T47D (cell line): ENCODE measurements at regions not wholly inside any gene's neighbourhood (a gene's known extent, or its start where the extent isn't known, plus 50 kb on each side); places are given as distances from the start of the nearest gene placed in this dataset.
A peak's percentile ranks its signal among the peaks of the same experiment; 100 is the strongest.

Source experiments
- DNase-seq, 2 experiments: peaks; one replicate each; pipeline versions ENCODE4 v3.0.0 to v3.0.0-alpha.2; 2011 to 2012; ENCODE audit warnings: low read depth in 1 of 2, low spot score in 1 of 2
- JUND ChIP-seq: IDR thresholded peaks from 2 replicates; pipeline ENCODE4 v1.6.1; 2012; ENCODE audit warnings: low read depth
- in situ Hi-C: cut with HindIII; loops from 2 replicates; pipeline ENCODE4 v1.10.0; 2016; ENCODE audit warnings: low sequenced_read_pairs, low pct_unique_long_range_greater_than_20kb

DNA sequence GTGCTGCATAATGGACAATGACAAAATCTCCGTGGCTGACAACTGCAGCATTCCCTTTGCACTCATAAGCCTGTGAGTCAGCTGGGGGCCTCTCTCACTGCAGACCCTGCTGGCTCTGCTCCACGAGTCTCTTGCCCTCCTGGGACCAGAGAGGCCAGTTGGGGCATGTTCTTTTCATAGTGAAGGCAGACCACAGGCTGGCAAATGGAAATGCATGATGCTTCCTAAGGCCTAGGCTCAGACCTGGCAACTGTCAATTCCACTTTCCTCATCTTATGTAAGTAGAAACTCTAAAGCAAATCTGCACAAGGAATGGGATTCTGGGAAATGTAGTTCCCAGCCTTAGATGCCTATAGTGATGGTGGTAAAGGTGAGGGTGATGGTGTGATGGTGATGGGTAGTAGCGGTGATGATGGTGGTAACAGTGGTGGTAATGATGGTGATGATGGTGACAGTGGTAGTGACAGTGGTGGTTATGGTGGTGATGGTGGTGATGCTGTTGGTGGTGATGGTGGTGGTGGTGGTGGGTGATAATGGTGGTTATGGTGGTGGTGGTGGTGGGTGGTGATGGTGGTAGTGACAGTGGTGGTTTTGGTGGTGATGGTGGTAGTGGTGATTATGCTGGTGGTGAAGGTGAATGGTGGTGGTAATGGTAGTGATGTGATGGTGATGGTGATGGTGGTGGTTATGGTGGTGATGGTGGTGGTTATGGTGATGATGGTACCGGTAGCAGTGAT, 185.8 kb upstream of the ARL4C start:
- TF ChIP-seq JUND, result no peak
- DNase-seq, result no peak
- in situ Hi-C loops, result no loop called here

DNA sequence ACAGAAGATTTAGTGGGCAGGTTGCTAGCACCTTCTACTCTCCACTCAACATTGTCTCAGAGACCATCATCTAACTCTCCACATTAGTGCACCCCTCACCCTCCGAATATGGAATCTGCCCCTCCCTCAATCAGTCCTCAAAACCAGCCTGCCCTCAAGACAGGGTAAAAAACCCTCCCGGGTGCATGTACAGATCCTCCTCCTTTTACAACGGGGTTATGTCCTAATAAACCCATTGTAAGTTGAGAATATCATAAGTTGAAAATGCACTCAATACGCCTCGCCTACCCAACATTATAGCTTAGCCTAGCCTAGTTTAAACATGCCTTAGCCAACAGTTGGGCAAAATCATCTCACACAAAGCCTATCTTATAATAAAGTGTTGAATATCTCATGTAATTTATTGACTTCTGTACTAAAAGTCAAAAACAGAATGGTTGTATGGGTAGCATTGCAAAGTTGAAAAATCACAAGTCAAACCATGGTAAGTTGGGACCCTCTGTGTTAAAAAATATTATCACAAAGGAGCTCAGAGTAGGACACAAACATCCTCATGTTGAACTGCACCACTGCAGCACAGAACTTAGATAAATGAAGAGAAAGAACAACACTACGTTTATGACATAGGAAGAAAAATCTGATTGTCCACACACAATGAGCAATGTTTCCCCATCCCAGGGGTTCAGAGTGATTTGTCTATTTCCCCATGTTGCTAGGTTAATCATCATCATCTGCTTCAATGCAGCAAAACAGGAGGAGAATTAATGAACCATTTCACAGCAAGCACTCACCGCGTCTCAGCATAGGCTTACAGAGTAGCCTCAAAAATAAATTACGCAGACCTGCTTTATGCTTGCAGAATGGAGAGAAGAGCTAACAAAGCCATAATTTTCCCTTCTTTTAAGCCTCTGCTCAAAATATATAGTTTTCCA, 184.1 kb upstream of the ARL4C start:
- in situ Hi-C loops, result no loop called here
- no peak for TF ChIP-seq JUND
- DNase-seq, result no peak

DNA sequence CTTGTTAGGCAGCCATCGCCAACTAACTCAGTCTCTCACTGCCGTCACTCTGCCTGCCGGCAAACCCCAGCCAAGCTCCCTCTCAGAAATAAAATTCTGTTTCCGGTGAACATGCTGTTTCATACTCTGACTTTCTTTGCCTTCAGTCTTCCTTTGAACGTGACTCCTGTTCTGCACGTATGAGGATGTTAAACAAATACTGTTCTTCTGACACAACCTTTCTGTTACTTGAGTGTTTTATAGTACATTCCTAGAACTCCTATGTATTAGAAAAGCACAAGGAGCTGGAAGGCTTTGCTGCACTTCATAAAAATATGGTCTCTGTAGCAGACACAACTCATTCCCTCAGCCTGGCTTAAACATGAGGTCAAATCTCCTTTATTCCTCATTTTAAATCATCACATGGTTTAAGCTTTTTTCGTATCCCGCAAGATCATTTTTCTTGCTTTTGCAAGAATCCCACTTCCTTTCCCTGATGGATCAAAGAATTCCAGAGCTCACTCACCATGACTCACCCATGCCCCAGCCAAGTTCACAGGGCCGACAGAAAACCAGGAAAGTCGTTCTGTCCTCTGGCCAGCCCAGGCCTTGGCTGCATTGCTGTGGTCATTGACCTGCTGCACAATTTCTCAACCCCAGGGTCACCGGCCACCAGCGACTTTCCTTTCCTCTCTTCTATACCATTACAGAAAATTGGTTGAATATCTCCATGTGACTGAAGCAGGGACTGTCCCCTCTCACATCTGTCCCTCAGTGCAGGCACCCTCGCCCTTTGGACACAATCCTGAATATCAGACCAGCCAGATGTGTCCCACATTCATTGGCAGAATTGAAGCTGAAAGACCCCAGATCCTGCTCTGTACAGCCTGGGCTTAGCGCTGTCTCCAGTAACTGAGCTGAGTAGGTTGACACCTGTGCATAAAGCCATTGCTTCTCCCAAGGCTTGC, 183.1 kb upstream of the ARL4C start:
- TF ChIP-seq JUND, result no peak
- in situ Hi-C loops, result no loop called here
- DNase-seq, result no peak

DNA sequence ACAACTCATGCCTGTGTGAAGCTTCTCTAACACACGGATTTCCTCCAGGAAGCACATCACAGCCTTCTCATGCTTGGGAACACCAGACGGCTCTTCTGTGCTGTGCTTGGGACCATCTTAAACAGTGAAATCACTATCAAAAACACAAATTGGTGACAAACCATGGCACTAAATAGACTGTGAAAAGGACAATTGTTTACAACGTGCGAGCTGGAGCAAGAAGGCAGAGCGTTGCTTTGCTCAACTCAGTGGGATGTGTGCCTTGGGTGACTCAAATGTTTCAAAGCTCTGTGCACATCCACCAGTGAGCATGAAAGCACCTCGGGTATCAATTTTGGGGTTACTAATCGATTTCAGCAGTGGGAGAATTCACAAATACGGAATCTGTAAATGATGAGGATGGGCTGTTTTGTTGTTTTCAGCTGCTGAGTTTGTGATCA, 182.4 kb upstream of the ARL4C start:
- no peak for DNase-seq
- in situ Hi-C loops, result no loop called here
- no peak for TF ChIP-seq JUND

DNA sequence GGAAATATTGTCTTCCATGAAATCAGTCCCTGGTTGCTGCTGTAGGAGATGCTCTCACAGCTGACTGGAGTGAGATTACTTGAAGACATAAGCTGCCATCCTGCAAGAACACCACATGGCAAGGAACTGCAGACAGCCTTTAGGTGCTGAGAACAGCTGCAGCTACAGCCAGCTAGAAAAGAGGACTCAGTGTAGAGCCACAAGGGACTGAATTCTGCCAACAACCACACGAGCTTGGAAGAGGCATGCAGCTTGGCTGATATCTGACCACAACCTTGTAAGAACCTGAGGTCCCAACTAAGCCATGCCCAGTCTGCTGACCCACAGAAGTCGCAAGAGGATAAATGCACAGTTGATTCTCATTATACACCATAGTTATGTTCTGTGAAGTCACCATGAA, 181.8 kb upstream of the ARL4C start:
- DNase-seq, result no peak
- TF ChIP-seq JUND, result no peak
- in situ Hi-C loops, result no loop called here

DNA sequence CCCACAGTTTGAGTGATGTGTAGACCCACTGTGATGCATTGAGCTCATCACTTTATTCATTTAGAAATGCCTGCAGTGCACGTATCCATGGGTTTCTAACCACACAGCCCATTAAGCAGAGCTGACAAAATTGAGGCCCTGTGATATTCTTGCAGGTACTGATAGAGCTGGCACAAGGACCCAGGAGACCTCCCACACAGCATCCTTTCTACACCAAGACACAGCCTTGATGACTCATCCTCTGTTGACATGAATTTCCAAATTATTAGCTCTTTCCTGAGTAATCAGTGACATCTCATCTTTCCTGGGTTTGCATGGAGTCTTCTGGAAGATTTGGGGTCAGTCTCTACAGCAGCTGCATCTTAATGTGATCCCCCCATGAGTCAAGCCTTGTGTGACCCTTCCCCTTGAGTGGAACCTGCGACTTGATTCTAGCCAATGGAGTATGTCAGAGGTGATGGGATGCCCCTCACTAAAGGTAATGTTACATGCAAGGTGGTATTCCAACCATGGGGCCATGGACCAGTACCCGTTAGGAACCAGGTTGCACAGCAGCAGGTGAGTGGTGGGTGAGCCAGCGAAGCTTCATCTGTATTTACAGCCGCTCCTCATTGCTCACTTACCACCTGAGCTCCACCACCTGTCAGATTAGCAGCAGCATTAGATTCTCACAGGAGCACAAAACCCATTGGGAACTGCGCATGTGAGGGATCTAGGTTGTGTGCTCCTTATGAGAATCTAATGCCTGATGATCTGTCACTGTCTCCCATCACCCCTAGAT, 181.1 kb upstream of the ARL4C start:
- no peak for TF ChIP-seq JUND
- in situ Hi-C loops, result no loop called here
- no peak for DNase-seq

DNA sequence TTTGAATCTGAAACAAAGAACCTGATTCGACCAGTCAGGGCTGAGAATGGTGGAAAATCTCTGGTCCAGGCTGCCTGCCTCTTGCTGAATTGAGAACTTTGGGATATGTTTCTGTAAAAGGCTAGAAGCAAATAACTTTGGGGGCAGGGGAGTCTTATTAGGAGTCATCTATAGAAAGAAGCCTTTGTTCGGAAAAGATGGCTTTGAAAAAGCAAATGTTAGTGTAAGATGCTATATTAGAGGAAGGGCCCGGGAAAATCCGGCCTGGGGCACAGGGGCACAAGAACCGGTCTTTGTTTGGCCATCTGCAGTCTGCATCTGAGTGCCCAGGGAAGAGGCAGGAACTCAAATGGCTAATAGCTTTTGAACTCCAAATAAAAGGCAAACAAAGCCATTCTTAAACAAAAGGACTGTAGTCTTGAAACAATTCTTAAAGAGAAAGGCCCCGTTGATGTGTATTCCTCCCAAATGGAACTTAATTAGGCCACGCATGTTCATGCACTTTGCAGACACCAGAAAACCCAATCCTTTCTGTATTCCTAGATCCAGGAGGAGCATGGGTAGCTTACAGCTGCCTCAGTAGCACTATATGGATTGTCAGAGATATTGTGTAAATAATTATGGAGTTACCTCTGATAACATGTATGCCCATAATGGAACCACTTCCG, 180.0 kb upstream of the ARL4C start:
- peak in 1 of 2 experiments; percentile 61 for DNase-seq
- in situ Hi-C loops, result no loop called here
- no peak for TF ChIP-seq JUND

DNA sequence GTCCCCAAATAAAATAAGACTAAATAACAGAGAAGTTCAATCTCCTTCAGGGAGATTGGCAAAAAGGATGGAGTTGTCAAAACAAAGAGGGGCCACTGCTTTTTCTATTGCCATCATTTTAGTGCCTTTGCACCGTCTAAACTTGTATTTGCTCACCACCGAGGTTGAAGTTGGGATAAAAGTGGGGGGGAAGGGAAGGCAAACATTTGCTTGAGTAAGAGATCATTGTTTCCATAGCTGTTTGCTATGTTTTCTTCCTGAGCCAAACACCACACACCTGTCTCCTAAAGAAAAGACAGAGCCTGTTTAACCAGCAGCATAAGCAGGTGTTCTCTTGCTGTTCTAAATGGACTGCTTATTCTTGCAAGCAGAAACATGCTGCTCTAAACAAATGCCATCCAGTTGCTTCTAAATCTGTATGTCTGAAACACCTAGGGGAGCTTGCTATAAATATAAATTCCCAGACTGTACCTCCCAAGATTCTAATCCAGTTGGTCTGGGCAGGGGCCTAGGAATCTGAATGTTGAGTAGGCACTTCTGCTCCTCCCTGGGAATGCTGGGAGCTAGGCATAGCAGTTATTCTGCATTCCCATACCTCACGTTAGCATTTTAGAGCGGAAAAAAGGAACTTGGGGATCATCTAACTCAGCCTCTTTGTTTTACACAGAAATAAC, 179.4 kb upstream of the ARL4C start:
- peak in 1 of 2 experiments; percentile 86 for DNase-seq
- no peak for TF ChIP-seq JUND
- in situ Hi-C loops, result no loop called here

DNA sequence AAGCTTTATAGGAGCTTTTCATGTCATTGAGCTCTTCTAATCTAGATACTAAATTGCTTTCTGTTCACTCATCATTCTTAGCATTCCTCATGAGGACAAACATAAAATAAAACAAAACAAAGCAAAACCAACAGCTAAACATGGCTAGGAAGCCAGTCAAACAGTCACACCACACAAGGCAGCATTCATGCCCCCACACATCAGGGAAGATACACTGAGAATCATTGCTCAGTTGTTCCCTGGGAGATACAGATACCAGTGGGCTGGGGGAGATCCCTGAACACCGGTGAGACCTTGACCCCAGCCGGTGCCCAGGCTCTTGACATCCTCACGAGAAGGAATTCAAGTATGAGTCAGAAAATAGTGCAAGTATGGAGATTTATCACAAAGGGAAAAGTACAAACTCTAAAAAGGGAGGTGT, 177.9 kb upstream of the ARL4C start:
- no peak for TF ChIP-seq JUND
- in situ Hi-C loops, result no loop called here
- peak in 1 of 2 experiments; percentile 30 for DNase-seq

DNA sequence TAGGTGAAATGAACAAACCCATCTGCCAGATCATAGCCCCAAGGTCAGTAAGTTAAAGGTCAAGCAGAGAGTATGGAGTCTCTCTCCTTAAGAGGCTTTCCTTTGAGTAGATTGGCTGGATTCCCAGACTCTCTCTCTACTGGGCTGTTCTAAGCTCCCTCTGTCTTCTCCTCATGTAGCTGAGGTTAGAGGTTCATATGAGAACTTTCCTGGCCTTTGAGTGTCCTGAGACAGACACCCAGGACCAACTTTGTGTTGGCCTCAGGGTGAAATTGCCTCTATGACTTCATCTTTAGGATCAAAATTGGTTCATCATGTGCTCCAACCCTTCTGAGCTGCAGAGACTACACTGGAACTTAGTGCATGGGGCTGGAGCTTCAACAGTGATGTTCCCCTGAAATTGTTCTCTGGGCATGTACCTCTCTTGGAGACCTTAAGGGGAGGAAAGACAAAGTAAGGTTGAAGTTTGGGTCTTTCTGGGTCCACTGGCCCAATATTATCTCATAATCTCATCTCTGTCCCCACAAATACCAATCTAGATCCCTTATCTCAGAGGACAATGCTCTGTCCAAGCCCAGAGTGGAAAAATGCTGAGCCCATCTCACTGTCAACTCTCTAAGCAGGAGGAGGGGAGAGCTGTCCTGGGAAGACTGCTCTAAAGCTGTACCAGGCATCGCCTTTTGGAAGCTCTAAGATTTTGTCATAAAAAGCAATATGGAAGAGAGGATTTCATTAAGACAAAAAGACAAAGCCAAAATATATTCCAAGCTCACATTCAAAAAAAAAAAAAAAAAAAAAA, 177.3 kb upstream of the ARL4C start:
- no peak for DNase-seq
- no peak for TF ChIP-seq JUND
- in situ Hi-C loops, result no loop called here
